ENCODE measurements at regions not wholly inside any gene's neighbourhood (a gene's known extent, or its start where the extent isn't known, plus 50 kb on each side); places are given as distances from the start of the nearest gene placed in this dataset.

GRCh38 chr3:165895919-165896318 lies 58.7 kb upstream of the BCHE start:
- TF ChIP-seq POLR2A (IDR thresholded peaks at IDR 0.05) (no peak), CTCF (IDR thresholded peaks at IDR 0.05) (no peak)

Data from prostate gland (tissue), 2 donors.